ENCODE measurements at regions not wholly inside any gene's neighbourhood (a gene's known extent, or its start where the extent isn't known, plus 50 kb on each side); places are given as distances from the start of the nearest gene placed in this dataset.

DNA sequence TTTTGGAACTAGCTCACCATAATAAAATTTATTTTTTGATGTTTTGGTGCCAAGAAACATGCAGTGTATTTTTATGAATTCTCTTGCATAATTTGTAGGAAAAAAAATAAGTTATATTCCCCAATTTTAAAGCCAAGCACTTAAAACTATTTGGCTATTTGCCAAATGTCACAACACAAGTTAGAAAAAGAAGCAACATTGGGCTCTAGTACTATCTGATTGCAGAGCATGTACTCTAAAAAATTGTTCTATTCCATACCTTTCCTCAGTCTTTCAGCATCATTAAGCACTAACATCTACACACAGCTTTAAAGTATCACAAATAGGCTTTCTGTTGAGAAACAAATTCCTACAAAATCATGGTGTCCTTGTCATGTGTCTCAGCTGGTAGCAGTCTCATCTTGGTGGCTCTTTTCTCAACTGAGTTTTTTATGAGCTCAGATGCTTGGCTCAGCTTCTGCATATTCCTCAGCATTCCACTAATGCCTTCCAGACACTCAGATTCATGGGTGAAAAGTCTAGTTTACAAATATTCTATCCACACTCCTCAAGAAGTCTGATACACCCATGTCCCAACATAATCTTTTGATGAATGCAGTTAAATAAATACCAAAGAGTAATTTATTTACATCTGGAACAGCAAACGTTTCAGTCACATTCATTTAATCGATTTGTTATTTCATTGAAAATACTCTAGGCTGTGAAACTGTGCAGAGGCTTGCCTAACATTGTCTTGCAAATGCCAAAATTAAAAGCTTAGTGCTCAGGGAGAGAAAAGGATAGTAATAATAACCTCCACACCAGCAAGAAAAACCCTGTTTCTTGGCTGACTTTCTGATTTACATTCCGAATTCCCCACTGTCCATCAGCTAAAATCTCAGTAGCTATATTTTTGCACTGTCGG lies 2209.9 kb downstream of the PCDH7 start:
- no peaks in the 10 kb centered on the region for H3K27me3 ChIP-seq (ENCODE audit: insufficient read depth, low read length, poor library complexity, severe bottlenecking)
- TF ChIP-seq EZH2phosphoT487 (IDR thresholded peaks at IDR 0.05; ENCODE audit: borderline replicate concordance) = no peak
- TF ChIP-seq, protein P1, sequence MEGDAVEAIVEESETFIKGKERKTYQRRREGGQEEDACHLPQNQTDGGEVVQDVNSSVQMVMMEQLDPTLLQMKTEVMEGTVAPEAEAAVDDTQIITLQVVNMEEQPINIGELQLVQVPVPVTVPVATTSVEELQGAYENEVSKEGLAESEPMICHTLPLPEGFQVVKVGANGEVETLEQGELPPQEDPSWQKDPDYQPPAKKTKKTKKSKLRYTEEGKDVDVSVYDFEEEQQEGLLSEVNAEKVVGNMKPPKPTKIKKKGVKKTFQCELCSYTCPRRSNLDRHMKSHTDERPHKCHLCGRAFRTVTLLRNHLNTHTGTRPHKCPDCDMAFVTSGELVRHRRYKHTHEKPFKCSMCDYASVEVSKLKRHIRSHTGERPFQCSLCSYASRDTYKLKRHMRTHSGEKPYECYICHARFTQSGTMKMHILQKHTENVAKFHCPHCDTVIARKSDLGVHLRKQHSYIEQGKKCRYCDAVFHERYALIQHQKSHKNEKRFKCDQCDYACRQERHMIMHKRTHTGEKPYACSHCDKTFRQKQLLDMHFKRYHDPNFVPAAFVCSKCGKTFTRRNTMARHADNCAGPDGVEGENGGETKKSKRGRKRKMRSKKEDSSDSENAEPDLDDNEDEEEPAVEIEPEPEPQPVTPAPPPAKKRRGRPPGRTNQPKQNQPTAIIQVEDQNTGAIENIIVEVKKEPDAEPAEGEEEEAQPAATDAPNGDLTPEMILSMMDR (conservative IDR thresholded peaks at IDR 0.05; ENCODE audit: low read length) = no peak
- H3K4me3 ChIP-seq (ENCODE audit: low read length, poor library complexity, severe bottlenecking) = no peak overlapping the region
- no peak overlapping the region for H2AFZ ChIP-seq (ENCODE audit: low read length)
- no peak overlapping the region for H3K9ac ChIP-seq (ENCODE audit: low read depth, low read length, poor library complexity, severe bottlenecking)
- H3F3A ChIP-seq (ENCODE audit: low read depth) = no peaks in the 10 kb centered on the region
- H3K4me1 ChIP-seq (ENCODE audit: insufficient read depth, low read length, poor library complexity, severe bottlenecking) = no peaks in the 10 kb centered on the region
- H3K36me3 ChIP-seq (ENCODE audit: insufficient read depth, low read length) = no peaks in the 10 kb centered on the region
- H3K4me2 ChIP-seq (ENCODE audit: low read depth, low read length, poor library complexity, severe bottlenecking) = no peak overlapping the region
- no peaks in the 10 kb centered on the region for H3K9me3 ChIP-seq (ENCODE audit: insufficient read depth, low read depth, low read length)
- H3K9me2 ChIP-seq (replicated peaks; ENCODE audit: low read depth, low read length) = 0 out of 2 replicates have a peak, but pooled peaks cover 4% of the 10 kb centered on the region
- no peaks in the 10 kb centered on the region for H3K79me2 ChIP-seq (ENCODE audit: insufficient read depth, low read length)
- H4K20me1 ChIP-seq (ENCODE audit: insufficient read depth, low read length, poor library complexity, severe bottlenecking) = no peaks in the 10 kb centered on the region

DNA sequence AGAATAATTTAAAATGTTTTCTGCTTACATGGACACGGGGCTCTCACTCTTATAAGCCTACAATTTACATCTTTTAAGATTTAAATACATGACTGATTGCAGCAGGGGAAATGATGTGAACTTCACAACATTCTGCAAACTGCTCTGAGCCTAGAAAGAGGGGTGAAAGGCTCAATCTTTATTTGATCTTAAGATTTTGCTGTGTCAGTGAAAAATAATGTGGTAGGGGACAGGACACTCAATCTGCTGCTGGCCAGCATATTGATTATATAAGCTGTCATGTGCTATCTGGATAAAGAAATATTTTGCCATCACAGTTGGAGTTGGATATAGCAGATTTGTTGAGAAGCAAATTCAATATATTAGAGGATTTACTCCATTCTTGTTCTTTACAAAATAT lies 2210.5 kb downstream of the PCDH7 start:
- no peaks in the 10 kb centered on the region for H3K9me3 ChIP-seq (ENCODE audit: insufficient read depth, low read depth, low read length)
- H3K27me3 ChIP-seq (ENCODE audit: insufficient read depth, low read length, poor library complexity, severe bottlenecking) = no peaks in the 10 kb centered on the region
- H3K36me3 ChIP-seq (ENCODE audit: insufficient read depth, low read length) = no peaks in the 10 kb centered on the region
- TF ChIP-seq, protein P1 (conservative IDR thresholded peaks at IDR 0.05; ENCODE audit: low read length) = no peak
- no peak for TF ChIP-seq EZH2phosphoT487 (IDR thresholded peaks at IDR 0.05; ENCODE audit: borderline replicate concordance)
- no peaks in the 10 kb centered on the region for H3K4me1 ChIP-seq (ENCODE audit: insufficient read depth, low read length, poor library complexity, severe bottlenecking)
- H3K4me2 ChIP-seq (ENCODE audit: low read depth, low read length, poor library complexity, severe bottlenecking) = no peak overlapping the region
- no peaks in the 10 kb centered on the region for H3K79me2 ChIP-seq (ENCODE audit: insufficient read depth, low read length)
- no peak overlapping the region for H2AFZ ChIP-seq (ENCODE audit: low read length)
- H4K20me1 ChIP-seq (ENCODE audit: insufficient read depth, low read length, poor library complexity, severe bottlenecking) = no peaks in the 10 kb centered on the region
- no peaks in the 10 kb centered on the region for H3F3A ChIP-seq (ENCODE audit: low read depth)
- H3K9me2 ChIP-seq (replicated peaks; ENCODE audit: low read depth, low read length) = 0 out of 2 replicates have a peak, but pooled peaks cover 2% of the 10 kb centered on the region
- no peak overlapping the region for H3K9ac ChIP-seq (ENCODE audit: low read depth, low read length, poor library complexity, severe bottlenecking)
- H3K4me3 ChIP-seq (ENCODE audit: low read length, poor library complexity, severe bottlenecking) = no peak overlapping the region

DNA sequence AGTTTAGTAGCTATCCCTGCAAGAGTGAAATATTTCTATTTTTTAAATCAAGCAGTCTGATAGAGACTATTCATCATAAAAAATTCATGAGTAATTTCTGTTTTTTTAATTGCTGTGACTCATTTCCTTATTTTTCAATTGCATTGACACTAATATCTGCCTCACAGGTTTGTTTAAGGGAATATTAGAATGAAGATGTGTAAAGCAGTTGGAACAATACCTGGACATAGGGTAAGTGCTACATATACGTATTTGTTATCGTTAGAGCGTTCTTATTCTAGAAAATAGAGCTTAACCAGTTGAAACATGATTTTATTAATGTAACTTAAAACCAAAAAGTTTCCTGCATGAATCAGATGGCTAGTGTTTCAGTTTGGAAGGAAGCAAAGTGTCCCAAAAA lies 2211.3 kb downstream of the PCDH7 start:
- H3K4me1 ChIP-seq (ENCODE audit: insufficient read depth, low read length, poor library complexity, severe bottlenecking) = no peaks in the 10 kb centered on the region
- H3K79me2 ChIP-seq (ENCODE audit: insufficient read depth, low read length) = no peaks in the 10 kb centered on the region
- no peak overlapping the region for H3K9ac ChIP-seq (ENCODE audit: low read depth, low read length, poor library complexity, severe bottlenecking)
- H3K4me3 ChIP-seq (ENCODE audit: low read length, poor library complexity, severe bottlenecking) = no peak overlapping the region
- H3K27me3 ChIP-seq (ENCODE audit: insufficient read depth, low read length, poor library complexity, severe bottlenecking) = no peaks in the 10 kb centered on the region
- TF ChIP-seq EZH2phosphoT487 (IDR thresholded peaks at IDR 0.05; ENCODE audit: borderline replicate concordance) = no peak
- TF ChIP-seq, protein P1 (conservative IDR thresholded peaks at IDR 0.05; ENCODE audit: low read length) = no peak
- no peaks in the 10 kb centered on the region for H3K36me3 ChIP-seq (ENCODE audit: insufficient read depth, low read length)
- H3K9me2 ChIP-seq (replicated peaks; ENCODE audit: low read depth, low read length) = no peaks in the 10 kb centered on the region
- no peaks in the 10 kb centered on the region for H3F3A ChIP-seq (ENCODE audit: low read depth)
- H3K4me2 ChIP-seq (ENCODE audit: low read depth, low read length, poor library complexity, severe bottlenecking) = no peak overlapping the region
- no peaks in the 10 kb centered on the region for H4K20me1 ChIP-seq (ENCODE audit: insufficient read depth, low read length, poor library complexity, severe bottlenecking)
- no peaks in the 10 kb centered on the region for H3K9me3 ChIP-seq (ENCODE audit: insufficient read depth, low read depth, low read length)
- H2AFZ ChIP-seq (ENCODE audit: low read length) = no peak overlapping the region

All from Loucy (cell line).